Osteoblast (primary cell): ENCODE measurements at regions not wholly inside any gene's neighbourhood (a gene's known extent, or its start where the extent isn't known, plus 50 kb on each side); places are given as distances from the start of the nearest gene placed in this dataset.

Experiments
- DNase-seq: peaks from one replicate; pipeline ENCODE4 v3.0.0; 2011; ENCODE audit warnings: low spot score, mixed read lengths; ENCODE audit not compliant: insufficient read length; ENCODE audit errors: missing footprints
- H2AFZ ChIP-seq: 2 replicates; pipeline ENCODE4 v1.6.0; 2011; ENCODE audit warnings: mild to moderate bottlenecking, low read length
- H3K27ac ChIP-seq: 2 replicates; pipeline ENCODE4 v1.5.1; 2011; ENCODE audit warnings: mild to moderate bottlenecking, low read depth, low read length, moderate library complexity
- H3K27me3 ChIP-seq: 2 replicates; pipeline ENCODE4 v1.6.0; 2012; ENCODE audit warnings: mild to moderate bottlenecking, control low read depth, inconsistent platforms, low read length, moderate library complexity; ENCODE audit not compliant: insufficient read depth
- H3K36me3 ChIP-seq: 2 replicates; pipeline ENCODE4 v1.5.1; 2011; ENCODE audit warnings: mild to moderate bottlenecking, low read length, control low read depth, moderate library complexity; ENCODE audit not compliant: insufficient read depth
- H3K4me1 ChIP-seq: 2 replicates; pipeline ENCODE4 v1.5.1; 2011; ENCODE audit warnings: mild to moderate bottlenecking, low read length, control low read depth, moderate library complexity; ENCODE audit not compliant: insufficient read depth
- H3K4me2 ChIP-seq: 2 replicates; pipeline ENCODE4 v1.6.0; 2011; ENCODE audit warnings: mild to moderate bottlenecking, low read length; ENCODE audit not compliant: insufficient read depth
- H3K4me3 ChIP-seq: fragments of 200-600 bp; sonication (generic); 3 replicates; pipeline ENCODE4 v1.5.1; 2012; ENCODE audit warnings: mild to moderate bottlenecking, low read length, inconsistent platforms; ENCODE audit not compliant: insufficient read depth
- H3K79me2 ChIP-seq: 2 replicates; pipeline ENCODE4 v1.6.0; 2012; ENCODE audit warnings: mild to moderate bottlenecking, low read length, control low read depth, inconsistent platforms; ENCODE audit not compliant: insufficient read depth
- H3K9me3 ChIP-seq: 2 replicates; pipeline ENCODE4 v1.5.1; 2011; ENCODE audit warnings: low read depth, low read length, control low read depth
- H4K20me1 ChIP-seq: 2 replicates; pipeline ENCODE4 v1.6.0; 2012; ENCODE audit warnings: mild to moderate bottlenecking, low read length, control low read depth; ENCODE audit not compliant: insufficient read depth
- CTCF ChIP-seq: IDR thresholded peaks from 2 replicates; pipeline ENCODE4 v1.5.1; 2011; ENCODE audit warnings: mild to moderate bottlenecking, low read depth, low read length, moderate library complexity; ENCODE audit errors: extremely low read depth

GRCh38 chr10:65501259-65501658, 1424.6 kb upstream of the LRRTM3 start:
- Histone ChIP-seq H3K79me2 (no peaks in the 10 kb centered on the region), H3K4me3 (no peak overlapping the region), H3K9me3 (no peaks in the 10 kb centered on the region), H3K27ac (no peak overlapping the region), H4K20me1 (no peaks in the 10 kb centered on the region), H3K4me1 (no peaks in the 10 kb centered on the region), H3K27me3 (no peaks in the 10 kb centered on the region), H2AFZ (no peak overlapping the region), H3K36me3 (no peaks in the 10 kb centered on the region), H3K4me2 (no peak overlapping the region)
- no peak for DNase-seq
- TF ChIP-seq CTCF = no peak

- Histone ChIP-seq H3K79me2 (no peaks in the 10 kb centered on the region), H3K9me3 (no peaks in the 10 kb centered on the region), H3K4me1 (no peaks in the 10 kb centered on the region), H3K4me3 (no peak overlapping the region), H3K27me3 (no peaks in the 10 kb centered on the region), H4K20me1 (no peaks in the 10 kb centered on the region), H3K36me3 (no peaks in the 10 kb centered on the region), H2AFZ (no peak overlapping the region), H3K4me2 (no peak overlapping the region), H3K27ac (no peak overlapping the region)
- no peak for DNase-seq
- no peak for TF ChIP-seq CTCF
These were observed 1407.5 kb upstream of the LRRTM3 start for GRCh38 chr10:65518379-65518778.

GRCh38 chr10:65528986-65529385, 1396.8 kb upstream of the LRRTM3 start:
- TF ChIP-seq CTCF = no peak
- Histone ChIP-seq H3K4me2 (no peak overlapping the region), H2AFZ (no peak overlapping the region), H3K4me1 (no peaks in the 10 kb centered on the region), H4K20me1 (no peaks in the 10 kb centered on the region), H3K36me3 (no peaks in the 10 kb centered on the region), H3K9me3 (no peaks in the 10 kb centered on the region), H3K79me2 (no peaks in the 10 kb centered on the region), H3K27ac (no peak overlapping the region), H3K27me3 (no peaks in the 10 kb centered on the region), H3K4me3 (no peak overlapping the region)
- no peak for DNase-seq

GRCh38 chr10:65531545-65531944, 1394.3 kb upstream of the LRRTM3 start:
- H4K20me1 ChIP-seq = no peaks in the 10 kb centered on the region
- no peaks in the 10 kb centered on the region for H3K36me3 ChIP-seq
- H3K9me3 ChIP-seq = no peaks in the 10 kb centered on the region
- no peak overlapping the region for H3K27ac ChIP-seq
- H3K4me3 ChIP-seq = no peak overlapping the region
- no peak overlapping the region for H3K4me2 ChIP-seq
- no peaks in the 10 kb centered on the region for H3K27me3 ChIP-seq
- H3K4me1 ChIP-seq = no peaks in the 10 kb centered on the region
- no peak for TF ChIP-seq CTCF
- no peak for DNase-seq
- no peaks in the 10 kb centered on the region for H3K79me2 ChIP-seq
- H2AFZ ChIP-seq = no peak overlapping the region
